Panc1 (cell line): ENCODE measurements at regions not wholly inside any gene's neighbourhood (a gene's known extent, or its start where the extent isn't known, plus 50 kb on each side); places are given as distances from the start of the nearest gene placed in this dataset.

Source experiments
- ATAC-seq: fragments of 200-7000 bp; cut with Tn5 transposase; 2 replicates; pipeline ENCODE4 v1.9.1; 2020; ENCODE audit warnings: mild to moderate bottlenecking, moderate library complexity
- BruUV-seq: library from RNA; stranded (reverse); fragments of 400-500 nt; replicated peaks from 2 replicates; lab custom pipeline; 2021; lab: Mats Ljungman, UMichigan
- CTCF ChIA-PET: fragments of 300-600 bp; sonication (Branson Sonifier 250); formaldehyde crosslinking; loops from one replicate; lab custom pipeline; 2022; ENCODE audit warnings: antibody characterized with exemption; lab: Charles Lee
- POLR2A ChIA-PET: fragments of 300-600 bp; sonication (Branson Sonifier 250); formaldehyde crosslinking; loops from one replicate; lab custom pipeline; 2022; ENCODE audit warnings: antibody characterized with exemption; lab: Charles Lee
- DNase-seq: peaks from one replicate; pipeline ENCODE4 v3.0.0-alpha.2; 2010; ENCODE audit warnings: low read depth, low spot score
- H3K27ac ChIP-seq: 2 replicates; pipeline ENCODE4 v1.5.1; 2011; ENCODE audit warnings: mild to moderate bottlenecking, low read length, inconsistent platforms
- H3K27me3 ChIP-seq: fragments of 200-500 bp; sonication (Bioruptor generic); 2 replicates; pipeline ENCODE4 v1.6.0; 2014; ENCODE audit warnings: low read length, inconsistent platforms; ENCODE audit not compliant: control insufficient read depth, insufficient read depth
- H3K36me3 ChIP-seq: fragments of 200-500 bp; sonication (Bioruptor generic); 2 replicates; pipeline ENCODE4 v1.5.1; 2014; ENCODE audit warnings: inconsistent platforms, mild to moderate bottlenecking, low read length, moderate library complexity; ENCODE audit not compliant: control insufficient read depth, insufficient read depth
- H3K4me1 ChIP-seq: 2 replicates; pipeline ENCODE4 v1.5.1; 2011; ENCODE audit warnings: inconsistent platforms, mild to moderate bottlenecking, low read length, moderate library complexity; ENCODE audit not compliant: control insufficient read depth, insufficient read depth
- H3K4me3 ChIP-seq, 2 experiments: 2 replicates each; pipeline ENCODE4 v1.5.1; 2011 to 2012; ENCODE audit warnings: low read depth in 2 of 2, low read length in 2 of 2, mild to moderate bottlenecking in 2 of 2, inconsistent platforms in 1 of 2, moderate library complexity in 1 of 2
- H3K9me3 ChIP-seq: fragments of 200-500 bp; sonication (Bioruptor generic); 2 replicates; pipeline ENCODE4 v1.5.1; 2014; ENCODE audit warnings: low read depth, mild to moderate bottlenecking, inconsistent platforms, low read length, moderate library complexity; ENCODE audit not compliant: control insufficient read depth, insufficient read depth
- POLR2AphosphoS5 ChIP-seq: IDR thresholded peaks from 2 replicates; pipeline ENCODE4 v1.6.1; 2012; ENCODE audit warnings: mild to moderate bottlenecking, low read depth, low read length, moderate library complexity
- REST ChIP-seq, 2 experiments: IDR thresholded peaks; 2 replicates each; pipeline ENCODE4 v1.6.1; 2011 to 2012; ENCODE audit warnings: low read depth in 2 of 2, control low read depth in 1 of 2, low read length in 1 of 2, mild to moderate bottlenecking in 1 of 2, moderate library complexity in 1 of 2; ENCODE audit not compliant: insufficient read depth in 1 of 2
- SIN3A ChIP-seq: IDR thresholded peaks from 2 replicates; pipeline ENCODE4 v1.6.1; 2012; ENCODE audit warnings: low read depth, mild to moderate bottlenecking, low read length, moderate library complexity, borderline replicate concordance; ENCODE audit not compliant: insufficient read depth
- TCF7L2 ChIP-seq: IDR thresholded peaks from 2 replicates; pipeline ENCODE4 v1.6.1; 2011; ENCODE audit warnings: mild to moderate bottlenecking, low read depth, low read length, inconsistent platforms
- in situ Hi-C: cut with HindIII; loops from 2 replicates; pipeline ENCODE4 v1.10.0; 2016; ENCODE audit warnings: low sequenced_read_pairs, low pct_unique_long_range_greater_than_20kb
- intact Hi-C: fragments of 100-400 bp; cut with micrococcal nuclease; formaldehyde crosslinking; loops from one replicate; pipeline ENCODE4 v1.10.0; 2022; ENCODE audit not compliant: unreplicated experiment
- TF ChIP-seq, protein P1 (sequence below): fragments of 450-650 bp; IDR thresholded peaks from 2 replicates; pipeline ENCODE4 v1.5.1; 2017; ENCODE audit warnings: mild to moderate bottlenecking

GRCh38 chr13:104616990-104617389 lies 1550.8 kb upstream of the SLC10A2 start:
- H3K27me3 ChIP-seq, result no peaks in the 10 kb centered on the region
- H3K4me3 ChIP-seq, result no peak overlapping the region
- no TSS peak for BruUV-seq
- ATAC-seq (no peak), DNase-seq (no peak)
- H3K9me3 ChIP-seq, result no peaks in the 10 kb centered on the region
- intact Hi-C loops (no loop called here), in situ Hi-C loops (no loop called here)
- ChIA-PET CTCF (no interaction called here), POLR2A (no interaction called here)
- no peaks in the 10 kb centered on the region for H3K36me3 ChIP-seq
- TF ChIP-seq POLR2AphosphoS5 (no peak), TCF7L2 (no peak)
- H3K4me1 ChIP-seq, result no peaks in the 10 kb centered on the region
- H3K27ac ChIP-seq, result no peak overlapping the region

GRCh38 chr13:104614361-104615145 lies 1548.3 kb upstream of the SLC10A2 start:
- Histone ChIP-seq H3K27ac (no peak overlapping the region), H3K4me1 (no peaks in the 10 kb centered on the region), H3K4me3 (no peak overlapping the region), H3K36me3 (no peaks in the 10 kb centered on the region), H3K27me3 (no peaks in the 10 kb centered on the region), H3K9me3 (no peaks in the 10 kb centered on the region)
- intact Hi-C loops, result no loop called here
- BruUV-seq, result no TSS peak
- in situ Hi-C loops, result no loop called here
- DNase-seq, result no peak
- ATAC-seq, result no peak
- ChIA-PET CTCF (no interaction called here), POLR2A (no interaction called here)
- TF ChIP-seq SIN3A (no peak), REST (IDR thresholded peaks at IDR 0.05; ENCODE audit: insufficient read depth in 1 of 2, low read depth in 2 of 2, low read length in 1 of 2) (no peak), POLR2AphosphoS5 (no peak), TCF7L2 (no peak)
- TF ChIP-seq, protein P1, sequence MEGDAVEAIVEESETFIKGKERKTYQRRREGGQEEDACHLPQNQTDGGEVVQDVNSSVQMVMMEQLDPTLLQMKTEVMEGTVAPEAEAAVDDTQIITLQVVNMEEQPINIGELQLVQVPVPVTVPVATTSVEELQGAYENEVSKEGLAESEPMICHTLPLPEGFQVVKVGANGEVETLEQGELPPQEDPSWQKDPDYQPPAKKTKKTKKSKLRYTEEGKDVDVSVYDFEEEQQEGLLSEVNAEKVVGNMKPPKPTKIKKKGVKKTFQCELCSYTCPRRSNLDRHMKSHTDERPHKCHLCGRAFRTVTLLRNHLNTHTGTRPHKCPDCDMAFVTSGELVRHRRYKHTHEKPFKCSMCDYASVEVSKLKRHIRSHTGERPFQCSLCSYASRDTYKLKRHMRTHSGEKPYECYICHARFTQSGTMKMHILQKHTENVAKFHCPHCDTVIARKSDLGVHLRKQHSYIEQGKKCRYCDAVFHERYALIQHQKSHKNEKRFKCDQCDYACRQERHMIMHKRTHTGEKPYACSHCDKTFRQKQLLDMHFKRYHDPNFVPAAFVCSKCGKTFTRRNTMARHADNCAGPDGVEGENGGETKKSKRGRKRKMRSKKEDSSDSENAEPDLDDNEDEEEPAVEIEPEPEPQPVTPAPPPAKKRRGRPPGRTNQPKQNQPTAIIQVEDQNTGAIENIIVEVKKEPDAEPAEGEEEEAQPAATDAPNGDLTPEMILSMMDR, result no peak

GRCh38 chr13:104608331-104608730 lies 1542.1 kb upstream of the SLC10A2 start:
- CTCF ChIA-PET, result no interaction called here

More at GRCh38 chr13:104608331-104608730, 1542.1 kb upstream of the SLC10A2 start:
- TF ChIP-seq POLR2AphosphoS5 (no peak), REST (IDR thresholded peaks at IDR 0.05; ENCODE audit: insufficient read depth in 1 of 2, low read depth in 2 of 2, low read length in 1 of 2) (no peak)
- Histone ChIP-seq H3K4me1 (no peaks in the 10 kb centered on the region), H3K4me3 (no peak overlapping the region), H3K27me3 (no peaks in the 10 kb centered on the region), H3K27ac (no peak overlapping the region), H3K36me3 (no peaks in the 10 kb centered on the region), H3K9me3 (no peaks in the 10 kb centered on the region)
- POLR2A ChIA-PET, result no interaction called here
- in situ Hi-C loops, result no loop called here
- BruUV-seq, result no TSS peak
- ATAC-seq (no peak), DNase-seq (no peak)
- intact Hi-C loops, result no loop called here
